GM10266 (cell line): ENCODE measurements at regions not wholly inside any gene's neighbourhood (a gene's known extent, or its start where the extent isn't known, plus 50 kb on each side); places are given as distances from the start of the nearest gene placed in this dataset.

Source experiments
- DNase-seq: peaks from one replicate; pipeline ENCODE4 v3.0.0; 2012; ENCODE audit errors: extremely low spot score
- CTCF ChIP-seq: IDR thresholded peaks from 2 replicates; pipeline ENCODE4 v1.5.1; 2012; ENCODE audit warnings: mild to moderate bottlenecking, low read depth; ENCODE audit not compliant: control insufficient read depth, insufficient read depth; ENCODE audit errors: missing control alignments

GRCh38 chr17:71709946-71710345 lies 410.9 kb upstream of the SOX9 start:
- DNase-seq: no peak
- TF ChIP-seq CTCF: no peak

- no peak for DNase-seq
- TF ChIP-seq CTCF: no peak
Measured at GRCh38 chr17:71710816-71711215, 410.0 kb upstream of the SOX9 start.

GRCh38 chr17:71713846-71714245 lies 407.0 kb upstream of the SOX9 start:
- TF ChIP-seq CTCF: no peak
- no peak for DNase-seq

GRCh38 chr17:71724339-71724738 lies 396.5 kb upstream of the SOX9 start:
- no peak for DNase-seq
- no peak for TF ChIP-seq CTCF

- DNase-seq: no peak
- no peak for TF ChIP-seq CTCF
Measured at GRCh38 chr17:71725811-71726210, 395.0 kb upstream of the SOX9 start.

GRCh38 chr17:71726341-71726740 lies 394.5 kb upstream of the SOX9 start:
- TF ChIP-seq CTCF: no peak
- no peak for DNase-seq

- no peak for TF ChIP-seq CTCF
- DNase-seq: no peak
Measured at GRCh38 chr17:71727292-71727691, 393.5 kb upstream of the SOX9 start.
